Body of pancreas (tissue), 4 donors: ENCODE measurements at regions not wholly inside any gene's neighbourhood (a gene's known extent, or its start where the extent isn't known, plus 50 kb on each side); places are given as distances from the start of the nearest gene placed in this dataset.

Experiments used
- POLR2A ChIP-seq, 3 donors: fragments of 450-650 bp; IDR thresholded peaks; one replicate each; pipeline ENCODE4 v1.6.1; 2016; ENCODE audit warnings: antibody characterized with exemption in 3 of 3, mild to moderate bottlenecking in 2 of 3
- TF ChIP-seq, protein P1 (sequence below), 7 experiments: fragments of 450-650 bp in 4 of 7; fragments of 200-600 bp in 3 of 7; sonication (generic) in 3 of 7; IDR thresholded peaks; one replicate each; pipeline ENCODE4 v1.5.1; 2016 to 2019; ENCODE audit warnings: antibody characterized with exemption in 7 of 7

DNA sequence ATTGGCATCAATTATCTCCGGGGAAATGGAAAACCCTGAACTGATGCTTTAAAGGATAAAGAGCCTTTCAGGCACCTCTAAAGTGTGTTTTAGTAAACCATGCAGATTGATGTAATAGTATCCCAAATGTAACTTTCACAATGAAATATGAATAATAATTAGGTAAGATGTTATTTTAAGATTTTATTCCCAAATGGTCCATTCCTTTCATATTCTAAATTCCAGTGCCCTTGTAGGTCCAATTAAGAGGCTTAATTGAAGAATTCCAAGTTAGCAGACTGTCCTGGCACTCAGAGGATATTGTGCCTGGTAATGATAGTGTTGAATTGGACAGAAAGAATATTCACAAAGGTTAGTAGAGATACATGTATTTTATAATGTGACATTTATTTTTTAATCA lies 352.5 kb upstream of the NUDT12 start:
- no peak for TF ChIP-seq POLR2A (IDR thresholded peaks at IDR 0.05)
- TF ChIP-seq, protein P1, sequence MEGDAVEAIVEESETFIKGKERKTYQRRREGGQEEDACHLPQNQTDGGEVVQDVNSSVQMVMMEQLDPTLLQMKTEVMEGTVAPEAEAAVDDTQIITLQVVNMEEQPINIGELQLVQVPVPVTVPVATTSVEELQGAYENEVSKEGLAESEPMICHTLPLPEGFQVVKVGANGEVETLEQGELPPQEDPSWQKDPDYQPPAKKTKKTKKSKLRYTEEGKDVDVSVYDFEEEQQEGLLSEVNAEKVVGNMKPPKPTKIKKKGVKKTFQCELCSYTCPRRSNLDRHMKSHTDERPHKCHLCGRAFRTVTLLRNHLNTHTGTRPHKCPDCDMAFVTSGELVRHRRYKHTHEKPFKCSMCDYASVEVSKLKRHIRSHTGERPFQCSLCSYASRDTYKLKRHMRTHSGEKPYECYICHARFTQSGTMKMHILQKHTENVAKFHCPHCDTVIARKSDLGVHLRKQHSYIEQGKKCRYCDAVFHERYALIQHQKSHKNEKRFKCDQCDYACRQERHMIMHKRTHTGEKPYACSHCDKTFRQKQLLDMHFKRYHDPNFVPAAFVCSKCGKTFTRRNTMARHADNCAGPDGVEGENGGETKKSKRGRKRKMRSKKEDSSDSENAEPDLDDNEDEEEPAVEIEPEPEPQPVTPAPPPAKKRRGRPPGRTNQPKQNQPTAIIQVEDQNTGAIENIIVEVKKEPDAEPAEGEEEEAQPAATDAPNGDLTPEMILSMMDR (IDR thresholded peaks at IDR 0.05), result no peak
